ENCODE measurements at regions not wholly inside any gene's neighbourhood (a gene's known extent, or its start where the extent isn't known, plus 50 kb on each side); places are given as distances from the start of the nearest gene placed in this dataset.

GRCh38 chr2:65867446-65867845 lies 435.0 kb upstream of the SPRED2 start:
- TF ChIP-seq CTCF (conservative IDR thresholded peaks at IDR 0.05) (no peak), ZFX (IDR thresholded peaks at IDR 0.05) (no peak)

Data from C4-2B (cell line).